Osteocyte (in vitro differentiated cells): ENCODE measurements at regions not wholly inside any gene's neighbourhood (a gene's known extent, or its start where the extent isn't known, plus 50 kb on each side); places are given as distances from the start of the nearest gene placed in this dataset.
"Not testable (repeated sequence)": the region's sequence is repeated elsewhere in the genome, so short reads cannot be mapped to it uniquely, and the experiment has no call there.

Source experiments
- DNase-seq: peaks from one replicate; pipeline ENCODE4 v3.0.0; 2021; ENCODE audit warnings: mixed read lengths; ENCODE audit not compliant: unreplicated experiment; ENCODE audit errors: extremely low spot score
- H3K27ac Mint-ChIP-seq: one replicate; pipeline ENCODE4 v1.8.0; 2021; ENCODE audit warnings: mild to moderate bottlenecking, mixed read lengths; ENCODE audit not compliant: unreplicated experiment
- H3K27me3 Mint-ChIP-seq: one replicate; pipeline ENCODE4 v1.8.0; 2021; ENCODE audit warnings: mixed read lengths; ENCODE audit not compliant: unreplicated experiment
- H3K36me3 Mint-ChIP-seq: one replicate; pipeline ENCODE4 v1.8.0; 2021; ENCODE audit warnings: mixed read lengths; ENCODE audit not compliant: unreplicated experiment
- H3K4me1 Mint-ChIP-seq: one replicate; pipeline ENCODE4 v1.8.0; 2021; ENCODE audit warnings: mixed read lengths; ENCODE audit not compliant: unreplicated experiment
- H3K4me3 Mint-ChIP-seq: one replicate; pipeline ENCODE4 v1.8.0; 2021; ENCODE audit warnings: mild to moderate bottlenecking, moderate library complexity, mixed read lengths; ENCODE audit not compliant: unreplicated experiment
- H3K9me3 Mint-ChIP-seq: one replicate; pipeline ENCODE4 v1.8.0; 2021; ENCODE audit warnings: mixed read lengths; ENCODE audit not compliant: unreplicated experiment
- CTCF ChIP-seq: fragments of 200-600 bp; sonication (generic); IDR thresholded peaks from 2 replicates; pipeline ENCODE4 v1.5.0; 2021; ENCODE audit warnings: antibody characterized with exemption, mild to moderate bottlenecking, moderate library complexity

- H3K4me1 Mint-ChIP-seq = no peaks in the 10 kb centered on the region
- H3K9me3 Mint-ChIP-seq = peaks cover 19% of the 10 kb centered on the region
- H3K36me3 Mint-ChIP-seq = no peaks in the 10 kb centered on the region
- no peak overlapping the region for H3K27ac Mint-ChIP-seq
- DNase-seq = no peak
- H3K27me3 Mint-ChIP-seq = no peaks in the 10 kb centered on the region
- no peak for TF ChIP-seq CTCF
- H3K4me3 Mint-ChIP-seq = no peak overlapping the region
These were observed 443.4 kb upstream of the ISX start for GRCh38 chr22:34622602-34623001.

- Mint-ChIP-seq H3K9me3 (peaks cover 18% of the 10 kb centered on the region), H3K27me3 (no peaks in the 10 kb centered on the region), H3K4me3 (no peak overlapping the region), H3K4me1 (no peaks in the 10 kb centered on the region), H3K27ac (no peak overlapping the region), H3K36me3 (no peaks in the 10 kb centered on the region)
- no peak for TF ChIP-seq CTCF
- DNase-seq = no peak
These were observed 442.4 kb upstream of the ISX start for GRCh38 chr22:34623580-34623979.

GRCh38 chr22:34625892-34626291 lies 440.1 kb upstream of the ISX start:
- DNase-seq, H3K36me3 Mint-ChIP-seq, H3K4me3 Mint-ChIP-seq, H3K27ac Mint-ChIP-seq, H3K27me3 Mint-ChIP-seq, H3K4me1 Mint-ChIP-seq: not testable (repeated sequence)
- H3K9me3 Mint-ChIP-seq = peaks cover 19% of the 10 kb centered on the region

GRCh38 chr22:34638128-34638527 lies 427.8 kb upstream of the ISX start:
- no peak overlapping the region for H3K27ac Mint-ChIP-seq
- no peaks in the 10 kb centered on the region for H3K4me1 Mint-ChIP-seq
- H3K27me3 Mint-ChIP-seq = no peaks in the 10 kb centered on the region
- H3K4me3 Mint-ChIP-seq = no peak overlapping the region
- no peaks in the 10 kb centered on the region for H3K36me3 Mint-ChIP-seq
- peaks cover 28% of the 10 kb centered on the region for H3K9me3 Mint-ChIP-seq
- no peak for TF ChIP-seq CTCF
- no peak for DNase-seq

GRCh38 chr22:34639911-34640310 lies 426.0 kb upstream of the ISX start:
- Mint-ChIP-seq H3K9me3 (peaks cover 19% of the 10 kb centered on the region), H3K4me3 (no peak overlapping the region), H3K4me1 (no peaks in the 10 kb centered on the region)

More at GRCh38 chr22:34639911-34640310, 426.0 kb upstream of the ISX start:
- Mint-ChIP-seq H3K27me3 (no peaks in the 10 kb centered on the region), H3K36me3 (no peaks in the 10 kb centered on the region), H3K27ac (no peak overlapping the region)
- no peak for TF ChIP-seq CTCF
- DNase-seq = no peak
